Erythroblast (primary cell): ENCODE measurements at regions not wholly inside any gene's neighbourhood (a gene's known extent, or its start where the extent isn't known, plus 50 kb on each side); places are given as distances from the start of the nearest gene placed in this dataset.

Experiments used
- GATA1 ChIP-seq: IDR thresholded peaks from 2 replicates; pipeline ENCODE4 v1.6.1; 2011; ENCODE audit warnings: low read depth, mild to moderate bottlenecking, control low read depth, low read length, moderate library complexity
- POLR2A ChIP-seq: IDR thresholded peaks from 2 replicates; pipeline ENCODE4 v1.6.1; 2011; ENCODE audit warnings: mild to moderate bottlenecking, low read length

GRCh38 chr12:125244338-125244737 lies 179.1 kb downstream of the AACS start:
- TF ChIP-seq POLR2A (no peak), GATA1 (no peak)
